ENCODE measurements at regions not wholly inside any gene's neighbourhood (a gene's known extent, or its start where the extent isn't known, plus 50 kb on each side); places are given as distances from the start of the nearest gene placed in this dataset.
A peak's percentile ranks its signal among the peaks of the same experiment; 100 is the strongest.

DNA sequence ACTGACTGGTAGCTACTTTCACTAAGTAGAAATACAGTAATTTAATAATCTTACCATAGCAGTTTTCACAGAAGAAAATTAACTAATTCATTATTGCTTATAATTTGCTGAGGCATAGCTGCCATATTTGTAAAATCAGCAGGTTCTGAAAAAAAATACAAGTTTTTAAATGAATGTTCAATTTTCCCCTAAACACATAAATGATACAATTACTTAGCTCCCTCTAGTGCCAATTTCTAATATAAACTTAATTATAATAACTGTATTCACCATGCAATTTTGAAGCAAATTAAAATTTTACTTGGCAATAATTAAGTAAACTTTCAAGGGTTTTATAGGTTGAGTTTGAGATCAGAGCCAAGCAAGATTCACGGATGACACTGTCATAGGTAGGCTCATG is 1321.6 kb upstream of the ACVR2A start:
- ChIA-PET CTCF (interaction anchor here (0.8 to 1.2 kb wide), 4 partner anchors 10 to 840 kb away, joined by 3 to 5 read pairs (median 4); no protein-coding TSS in a partner anchor), POLR2A (no interaction called here), RAD21 (ENCODE audit: low non-redundant PET in 1 of 2, low total read pairs in 2 of 2, uncharacterized antibody in 2 of 2, unreplicated experiment in 2 of 2) (no interaction called here)
- intact Hi-C loops (cut with micrococcal nuclease), result no loop called here
- TF ChIP-seq, protein P1, sequence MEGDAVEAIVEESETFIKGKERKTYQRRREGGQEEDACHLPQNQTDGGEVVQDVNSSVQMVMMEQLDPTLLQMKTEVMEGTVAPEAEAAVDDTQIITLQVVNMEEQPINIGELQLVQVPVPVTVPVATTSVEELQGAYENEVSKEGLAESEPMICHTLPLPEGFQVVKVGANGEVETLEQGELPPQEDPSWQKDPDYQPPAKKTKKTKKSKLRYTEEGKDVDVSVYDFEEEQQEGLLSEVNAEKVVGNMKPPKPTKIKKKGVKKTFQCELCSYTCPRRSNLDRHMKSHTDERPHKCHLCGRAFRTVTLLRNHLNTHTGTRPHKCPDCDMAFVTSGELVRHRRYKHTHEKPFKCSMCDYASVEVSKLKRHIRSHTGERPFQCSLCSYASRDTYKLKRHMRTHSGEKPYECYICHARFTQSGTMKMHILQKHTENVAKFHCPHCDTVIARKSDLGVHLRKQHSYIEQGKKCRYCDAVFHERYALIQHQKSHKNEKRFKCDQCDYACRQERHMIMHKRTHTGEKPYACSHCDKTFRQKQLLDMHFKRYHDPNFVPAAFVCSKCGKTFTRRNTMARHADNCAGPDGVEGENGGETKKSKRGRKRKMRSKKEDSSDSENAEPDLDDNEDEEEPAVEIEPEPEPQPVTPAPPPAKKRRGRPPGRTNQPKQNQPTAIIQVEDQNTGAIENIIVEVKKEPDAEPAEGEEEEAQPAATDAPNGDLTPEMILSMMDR (IDR thresholded peaks at IDR 0.05 in 2 of 3, conservative IDR thresholded peaks at IDR 0.05 in 1 of 3; ENCODE audit: borderline replicate concordance in 1 of 3, insufficient read depth in 1 of 3, low read depth in 2 of 3, low read length in 2 of 3), result peak in 2 of 3 experiments; percentile 18 to 52; a peak in 2 of 6 replicates
- TF ChIP-seq, protein P2, sequence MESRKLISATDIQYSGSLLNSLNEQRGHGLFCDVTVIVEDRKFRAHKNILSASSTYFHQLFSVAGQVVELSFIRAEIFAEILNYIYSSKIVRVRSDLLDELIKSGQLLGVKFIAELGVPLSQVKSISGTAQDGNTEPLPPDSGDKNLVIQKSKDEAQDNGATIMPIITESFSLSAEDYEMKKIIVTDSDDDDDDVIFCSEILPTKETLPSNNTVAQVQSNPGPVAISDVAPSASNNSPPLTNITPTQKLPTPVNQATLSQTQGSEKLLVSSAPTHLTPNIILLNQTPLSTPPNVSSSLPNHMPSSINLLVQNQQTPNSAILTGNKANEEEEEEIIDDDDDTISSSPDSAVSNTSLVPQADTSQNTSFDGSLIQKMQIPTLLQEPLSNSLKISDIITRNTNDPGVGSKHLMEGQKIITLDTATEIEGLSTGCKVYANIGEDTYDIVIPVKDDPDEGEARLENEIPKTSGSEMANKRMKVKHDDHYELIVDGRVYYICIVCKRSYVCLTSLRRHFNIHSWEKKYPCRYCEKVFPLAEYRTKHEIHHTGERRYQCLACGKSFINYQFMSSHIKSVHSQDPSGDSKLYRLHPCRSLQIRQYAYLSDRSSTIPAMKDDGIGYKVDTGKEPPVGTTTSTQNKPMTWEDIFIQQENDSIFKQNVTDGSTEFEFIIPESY (IDR thresholded peaks at IDR 0.05; ENCODE audit: extremely low read depth, insufficient replicate concordance, low read length), result no peak
- TF ChIP-seq, protein P3, sequence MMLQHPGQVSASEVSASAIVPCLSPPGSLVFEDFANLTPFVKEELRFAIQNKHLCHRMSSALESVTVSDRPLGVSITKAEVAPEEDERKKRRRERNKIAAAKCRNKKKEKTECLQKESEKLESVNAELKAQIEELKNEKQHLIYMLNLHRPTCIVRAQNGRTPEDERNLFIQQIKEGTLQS (IDR thresholded peaks at IDR 0.05), result no peak
- TF ChIP-seq RAD21 (IDR thresholded peaks at IDR 0.05; ENCODE audit: low read depth) (peak; percentile 59), FOSL1 (IDR thresholded peaks at IDR 0.05; ENCODE audit: low read depth) (no peak)
- Histone ChIP-seq H2AFZ (ENCODE audit: low read depth, low read length, poor library complexity, severe bottlenecking) (peak overlapping the region; percentile 50), H3K27ac (ENCODE audit: low read depth, low read length) (no peak overlapping the region), H3K4me2 (ENCODE audit: low read length) (no peak overlapping the region), H3K9me2 (ENCODE audit: insufficient read depth) (no peaks in the 10 kb centered on the region), H4K20me1 (ENCODE audit: insufficient read depth) (no peaks in the 10 kb centered on the region), H3K4me1 (ENCODE audit: control insufficient read depth in 1 of 2, insufficient read depth in 2 of 2, low read length in 2 of 2) (no peaks in the 10 kb centered on the region), H3K9me3 (ENCODE audit: control insufficient read depth in 1 of 2, insufficient read depth in 1 of 2, low read depth in 1 of 2, low read length in 2 of 2) (no peaks in the 10 kb centered on the region), H3K79me2 (ENCODE audit: insufficient read depth, low read length) (no peaks in the 10 kb centered on the region), H3K9ac (ENCODE audit: low read length) (no peak overlapping the region), H3K27me3 (ENCODE audit: insufficient read depth, low read length) (no peaks in the 10 kb centered on the region), H3K4me3 (replicated peaks in 1 of 2; ENCODE audit: low read depth in 1 of 2, low read length in 2 of 2) (no peak overlapping the region), H3K36me3 (ENCODE audit: control insufficient read depth in 1 of 2, insufficient read depth in 2 of 2, low read length in 2 of 2) (no peaks in the 10 kb centered on the region)
- no TSS peak for BruUV-seq (replicated peaks)
- ATAC-seq (no peak), DNase-seq (ENCODE audit: low read depth, low spot score) (no peak)
